IMR-90 (cell line): ENCODE measurements at regions not wholly inside any gene's neighbourhood (a gene's known extent, or its start where the extent isn't known, plus 50 kb on each side); places are given as distances from the start of the nearest gene placed in this dataset.

ENCODE experiments used
- ATAC-seq: fragments of 200-7000 bp; cut with Tn5 transposase; 2 replicates; pipeline ENCODE4 v1.9.1; 2020; ENCODE audit warnings: low read depth, mild to moderate bottlenecking, moderate library complexity
- BruUV-seq: library from RNA; stranded (reverse); fragments of 400-500 nt; replicated peaks from 2 replicates; lab custom pipeline; 2021; lab: Mats Ljungman, UMichigan
- CTCF ChIA-PET: fragments of 300-600 bp; formaldehyde crosslinking; extraction: SDS; loops from one replicate; lab custom pipeline; 2021; ENCODE audit warnings: antibody characterized with exemption; lab: Yijun Ruan, JAX
- POLR2A ChIA-PET: fragments of 300-600 bp; sonication (Branson Sonifier 250); formaldehyde crosslinking; loops from one replicate; lab custom pipeline; 2022; ENCODE audit warnings: antibody characterized with exemption; ENCODE audit not compliant: unreplicated experiment; lab: Charles Lee
- DNase-seq: peaks from one replicate; pipeline ENCODE4 v3.0.0; 2013
- H2AFZ ChIP-seq: replicated peaks from 2 replicates; pipeline ENCODE3; 2013; ENCODE audit warnings: low read length, mild to moderate bottlenecking; ENCODE audit not compliant: poor library complexity
- H2AK5ac ChIP-seq: 2 replicates; pipeline ENCODE4 v1.6.1; 2013; ENCODE audit warnings: low read depth, low read length, inconsistent platforms
- H2AK9ac ChIP-seq: replicated peaks from 2 replicates; pipeline ENCODE3; 2013; ENCODE audit warnings: mild to moderate bottlenecking, low read depth, low read length, moderate library complexity; ENCODE audit not compliant: poor library complexity
- H2BK120ac ChIP-seq: 2 replicates; pipeline ENCODE4 v1.6.1; 2013; ENCODE audit warnings: low read depth, low read length, inconsistent platforms
- H2BK15ac ChIP-seq: 3 replicates; pipeline ENCODE4 v1.6.1; 2013; ENCODE audit warnings: low read depth, low read length, inconsistent platforms
- H2BK20ac ChIP-seq: 2 replicates; pipeline ENCODE4 v1.6.1; 2013; ENCODE audit warnings: low read depth, mild to moderate bottlenecking, inconsistent platforms, low read length, moderate library complexity
- H2BK5ac ChIP-seq: 2 replicates; pipeline ENCODE4 v1.6.1; 2013; ENCODE audit warnings: mild to moderate bottlenecking, low read depth, low read length, inconsistent platforms; ENCODE audit not compliant: poor library complexity, severe bottlenecking
- H3K14ac ChIP-seq: replicated peaks from 2 replicates; pipeline ENCODE4 v1.6.1; 2013; ENCODE audit warnings: low read depth, low read length, inconsistent platforms
- H3K18ac ChIP-seq: 2 replicates; pipeline ENCODE4 v1.6.1; 2013; ENCODE audit warnings: low read depth, low read length, control low read depth
- H3K23ac ChIP-seq: 2 replicates; pipeline ENCODE4 v1.6.1; 2013; ENCODE audit warnings: low read depth, low read length, inconsistent platforms
- H3K27ac ChIP-seq: 2 replicates; pipeline ENCODE4 v1.5.1; 2013; ENCODE audit warnings: mild to moderate bottlenecking, control low read depth, low read length; ENCODE audit not compliant: insufficient read depth
- H3K27me3 ChIP-seq: 2 replicates; pipeline ENCODE4 v1.6.1; 2013; ENCODE audit warnings: low read length; ENCODE audit not compliant: control insufficient read depth, insufficient read depth
- H3K36me3 ChIP-seq: 2 replicates; pipeline ENCODE4 v1.6.1; 2013; ENCODE audit warnings: low read length, mixed read lengths; ENCODE audit not compliant: control insufficient read depth, insufficient read depth
- H3K4ac ChIP-seq: 2 replicates; pipeline ENCODE4 v1.6.1; 2013; ENCODE audit warnings: low read depth, low read length, inconsistent platforms
- H3K4me1 ChIP-seq: 2 replicates; pipeline ENCODE4 v1.6.1; 2013; ENCODE audit warnings: low read length, mixed read lengths; ENCODE audit not compliant: control insufficient read depth, insufficient read depth
- H3K4me2 ChIP-seq: 2 replicates; pipeline ENCODE4 v1.6.1; 2013; ENCODE audit warnings: low read depth, mild to moderate bottlenecking, control low read depth, low read length, moderate library complexity
- H3K4me3 ChIP-seq: 2 replicates; pipeline ENCODE4 v1.5.1; 2013; ENCODE audit warnings: low read depth, mild to moderate bottlenecking, control low read depth, low read length, moderate library complexity; ENCODE audit not compliant: insufficient read depth
- H3K56ac ChIP-seq: 2 replicates; pipeline ENCODE4 v1.6.1; 2013; ENCODE audit warnings: low read length, inconsistent platforms; ENCODE audit not compliant: insufficient read depth; ENCODE audit errors: extremely low read depth
- H3K79me1 ChIP-seq, 2 experiments: 2 replicates each; pipeline ENCODE4 v1.6.1; 2013; ENCODE audit warnings: low read length in 2 of 2, inconsistent platforms in 1 of 2, low read depth in 1 of 2
- H3K9ac ChIP-seq: 2 replicates; pipeline ENCODE4 v1.6.1; 2013; ENCODE audit warnings: low read depth, low read length, control low read depth
- H3K9me1 ChIP-seq: 2 replicates; pipeline ENCODE4 v1.6.1; 2013; ENCODE audit warnings: low read length, inconsistent platforms; ENCODE audit not compliant: insufficient read depth
- H3K9me3 ChIP-seq: 2 replicates; pipeline ENCODE4 v1.6.1; 2013; ENCODE audit warnings: low read length; ENCODE audit not compliant: control insufficient read depth, insufficient read depth
- H4K20me1 ChIP-seq: 2 replicates; pipeline ENCODE4 v1.6.1; 2013; ENCODE audit warnings: low read length, inconsistent platforms; ENCODE audit not compliant: insufficient read depth
- H4K5ac ChIP-seq: 2 replicates; pipeline ENCODE4 v1.6.1; 2013; ENCODE audit warnings: mild to moderate bottlenecking, low read depth, low read length, control low read depth
- H4K8ac ChIP-seq, 2 experiments: 2 replicates each; pipeline ENCODE4 v1.6.1; 2013; ENCODE audit warnings: low read depth in 2 of 2, low read length in 2 of 2, control low read depth in 1 of 2, inconsistent platforms in 1 of 2
- H4K91ac ChIP-seq: 2 replicates; pipeline ENCODE4 v1.6.1; 2013; ENCODE audit warnings: low read depth, low read length, inconsistent platforms; ENCODE audit not compliant: insufficient read depth
- BHLHE40 ChIP-seq: fragments of 150-350 bp; IDR thresholded peaks from 2 replicates; pipeline ENCODE4 v1.6.1; 2016; ENCODE audit warnings: mild to moderate bottlenecking, low read depth, low read length
- CEBPB ChIP-seq: IDR thresholded peaks from 2 replicates; pipeline ENCODE4 v1.6.1; 2012; ENCODE audit warnings: low read depth, low read length, improper control_type of control experiment
- CHD1 ChIP-seq: IDR thresholded peaks from 2 replicates; pipeline ENCODE4 v1.6.1; 2012; ENCODE audit warnings: low read depth, low read length, improper control_type of control experiment
- ELK1 ChIP-seq: fragments of 150-350 bp; IDR thresholded peaks from 2 replicates; pipeline ENCODE4 v1.6.1; 2016; ENCODE audit warnings: low read depth, mild to moderate bottlenecking, low read length, moderate library complexity, borderline replicate concordance
- FOS ChIP-seq: fragments of 150-350 bp; IDR thresholded peaks from 2 replicates; pipeline ENCODE4 v1.6.1; 2016; ENCODE audit warnings: low read depth, low read length
- MAFK ChIP-seq: IDR thresholded peaks from 2 replicates; pipeline ENCODE4 v1.6.1; 2012; ENCODE audit warnings: low read depth, low read length, improper control_type of control experiment
- MAZ ChIP-seq: IDR thresholded peaks from 2 replicates; pipeline ENCODE4 v1.6.1; 2012; ENCODE audit warnings: low read depth, mild to moderate bottlenecking, low read length, improper control_type of control experiment, moderate library complexity, borderline replicate concordance
- NFE2L2 ChIP-seq: fragments of 150-350 bp; IDR thresholded peaks from 2 replicates; pipeline ENCODE4 v1.6.1; 2016; ENCODE audit warnings: low read depth, mild to moderate bottlenecking, low read length
- POLR2A ChIP-seq: IDR thresholded peaks from 2 replicates; pipeline ENCODE4 v1.6.1; 2012; ENCODE audit warnings: mild to moderate bottlenecking, low read depth, low read length
- RAD21 ChIP-seq: IDR thresholded peaks from 2 replicates; pipeline ENCODE4 v1.6.1; 2012; ENCODE audit warnings: low read length, improper control_type of control experiment
- RCOR1 ChIP-seq: IDR thresholded peaks from 2 replicates; pipeline ENCODE4 v1.6.1; 2012; ENCODE audit warnings: mild to moderate bottlenecking, low read length, improper control_type of control experiment; ENCODE audit not compliant: insufficient replicate concordance
- RFX5 ChIP-seq: IDR thresholded peaks from 2 replicates; pipeline ENCODE4 v1.8.0; 2012; ENCODE audit warnings: low read depth, mild to moderate bottlenecking, low read length, moderate library complexity
- SMC3 ChIP-seq: fragments of 150-350 bp; IDR thresholded peaks from 2 replicates; pipeline ENCODE4 v1.6.1; 2016; ENCODE audit warnings: low read depth, mild to moderate bottlenecking, antibody characterized with exemption, low read length, moderate library complexity
- dilution Hi-C: fragments of 300-500 bp; cut with HindIII; formaldehyde crosslinking; loops from one replicate; pipeline ENCODE4 v1.14.3; 2018; ENCODE audit warnings: low sequenced_read_pairs; ENCODE audit not compliant: unreplicated experiment
- in situ Hi-C: fragments of 300-500 bp; cut with MboI; formaldehyde crosslinking; loops from 3 replicates; pipeline ENCODE4 v1.14.3; 2019; ENCODE audit warnings: low sequenced_read_pairs, inconsistent platforms, mixed read lengths
- intact Hi-C: fragments of 100-400 bp; cut with micrococcal nuclease; formaldehyde crosslinking; loops from 2 replicates; pipeline ENCODE4 v1.10.0; 2022
- TF ChIP-seq, protein P1 (sequence below): fragments of 150-350 bp; IDR thresholded peaks from 2 replicates; pipeline ENCODE4 v1.6.1; 2017; ENCODE audit warnings: mild to moderate bottlenecking, antibody characterized with exemption, low read length, low read depth

DNA sequence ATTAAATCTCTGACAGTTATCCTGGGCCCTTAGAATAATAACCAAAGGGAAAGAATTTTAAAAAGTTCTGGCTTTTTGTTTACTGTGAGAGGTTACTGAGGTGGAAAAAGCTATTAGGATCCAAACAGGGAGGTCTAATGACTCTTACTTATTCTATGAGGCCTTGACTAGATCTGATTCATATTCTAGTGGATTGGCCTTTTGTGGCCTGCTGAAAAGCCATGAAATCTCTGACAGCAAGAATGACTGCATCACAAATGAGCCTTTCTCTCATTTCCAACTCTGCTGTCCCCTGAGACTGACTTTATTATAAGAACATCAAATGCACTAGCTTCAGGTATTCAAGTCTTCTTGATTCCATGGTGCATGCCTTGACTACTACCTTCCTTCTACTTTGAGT lies 1797.6 kb downstream of the LRRC4C start:
- in situ Hi-C loops (no loop called here), dilution Hi-C loops (no loop called here), intact Hi-C loops (no loop called here)
- no peak for ATAC-seq
- POLR2A ChIA-PET = no interaction called here
- Histone ChIP-seq H3K56ac (no peak overlapping the region), H2BK120ac (no peak overlapping the region), H2BK15ac (no peak overlapping the region), H3K14ac (no peak overlapping the region), H2BK5ac (no peak overlapping the region), H3K79me1 (no peaks in the 10 kb centered on the region), H4K91ac (no peak overlapping the region), H2AFZ (no peak overlapping the region), H3K9ac (no peak overlapping the region), H3K4ac (no peak overlapping the region), H4K8ac (no peak overlapping the region), H4K20me1 (no peaks in the 10 kb centered on the region), H3K23ac (no peak overlapping the region), H3K18ac (no peak overlapping the region), H3K4me2 (no peak overlapping the region), H2AK9ac (no peak overlapping the region), H3K9me1 (no peaks in the 10 kb centered on the region), H3K27ac (no peak overlapping the region), H3K36me3 (no peaks in the 10 kb centered on the region), H2BK20ac (no peak overlapping the region), H3K27me3 (no peaks in the 10 kb centered on the region), H3K4me1 (no peaks in the 10 kb centered on the region), H3K4me3 (no peak overlapping the region), H4K5ac (no peak overlapping the region), H3K9me3 (peaks cover 8% of the 10 kb centered on the region; the same call in 1 of the 2 replicates), H2AK5ac (no peak overlapping the region)
- CTCF ChIA-PET = no interaction called here
- no peak for DNase-seq
- TF ChIP-seq RCOR1 (no peak), MAZ (no peak), RFX5 (no peak), CHD1 (no peak), BHLHE40 (no peak), MAFK (no peak), ELK1 (no peak), RAD21 (no peak), CEBPB (no peak), POLR2A (no peak), NFE2L2 (no peak), FOS (no peak), SMC3 (no peak)
- TF ChIP-seq, protein P1, sequence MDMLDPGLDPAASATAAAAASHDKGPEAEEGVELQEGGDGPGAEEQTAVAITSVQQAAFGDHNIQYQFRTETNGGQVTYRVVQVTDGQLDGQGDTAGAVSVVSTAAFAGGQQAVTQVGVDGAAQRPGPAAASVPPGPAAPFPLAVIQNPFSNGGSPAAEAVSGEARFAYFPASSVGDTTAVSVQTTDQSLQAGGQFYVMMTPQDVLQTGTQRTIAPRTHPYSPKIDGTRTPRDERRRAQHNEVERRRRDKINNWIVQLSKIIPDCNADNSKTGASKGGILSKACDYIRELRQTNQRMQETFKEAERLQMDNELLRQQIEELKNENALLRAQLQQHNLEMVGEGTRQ = no peak
- no TSS peak for BruUV-seq
